Activated T-cell treated with anti-CD3 and anti-CD28 coated beads, Interleukin-2, amount 50 U/mL, for 4 hours (primary cell): ENCODE measurements at regions not wholly inside any gene's neighbourhood (a gene's known extent, or its start where the extent isn't known, plus 50 kb on each side); places are given as distances from the start of the nearest gene placed in this dataset.

ENCODE experiments used
- ATAC-seq, 2 donors: fragments of 200-7000 bp; cut with Tn5 transposase; one replicate each; pipeline ENCODE4 v1.10.0; 2021
- DNase-seq: peaks from one replicate; pipeline ENCODE4 v3.0.0-alpha.2; 2020
- H3K27me3 Mint-ChIP-seq: one replicate; pipeline ENCODE4 v1.8.0; 2021; ENCODE audit warnings: low read depth, mixed read lengths
- H3K36me3 Mint-ChIP-seq: one replicate; pipeline ENCODE4 v1.8.0; 2022; ENCODE audit warnings: mixed read lengths; ENCODE audit not compliant: insufficient read depth
- H3K4me1 Mint-ChIP-seq: one replicate; pipeline ENCODE4 v1.8.0; 2021; ENCODE audit warnings: low read depth, mixed read lengths
- H3K4me3 Mint-ChIP-seq: one replicate; pipeline ENCODE4 v1.8.0; 2021; ENCODE audit warnings: mild to moderate bottlenecking, moderate library complexity, mixed read lengths
- H3K9me3 Mint-ChIP-seq: one replicate; pipeline ENCODE4 v1.8.0; 2021; ENCODE audit warnings: mixed read lengths

DNA sequence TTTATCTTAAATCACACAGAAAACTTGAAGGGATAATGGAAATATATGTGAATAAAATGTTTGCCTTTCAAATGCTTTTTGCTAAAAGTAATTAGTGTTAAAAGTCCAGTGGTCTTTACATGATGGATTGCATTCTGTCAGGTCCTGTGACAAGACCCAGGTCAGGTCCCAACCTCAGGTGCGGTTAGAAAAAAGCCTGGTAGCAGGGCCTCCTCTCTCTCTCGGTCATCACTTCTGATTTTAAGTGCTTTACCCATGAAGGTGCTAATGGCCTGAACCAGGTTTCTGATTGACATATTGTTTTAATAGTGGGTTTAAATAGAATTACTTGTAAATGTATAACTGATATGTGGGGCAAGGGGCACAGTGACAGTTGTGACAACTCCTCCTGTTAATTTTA lies 736.3 kb downstream of the POM121L12 start:
- Mint-ChIP-seq H3K9me3 (peaks cover 28% of the 10 kb centered on the region), H3K27me3 (no peaks in the 10 kb centered on the region), H3K36me3 (no peaks in the 10 kb centered on the region), H3K4me3 (no peak overlapping the region), H3K4me1 (no peaks in the 10 kb centered on the region)
- ATAC-seq (no peak), DNase-seq (no peak)

DNA sequence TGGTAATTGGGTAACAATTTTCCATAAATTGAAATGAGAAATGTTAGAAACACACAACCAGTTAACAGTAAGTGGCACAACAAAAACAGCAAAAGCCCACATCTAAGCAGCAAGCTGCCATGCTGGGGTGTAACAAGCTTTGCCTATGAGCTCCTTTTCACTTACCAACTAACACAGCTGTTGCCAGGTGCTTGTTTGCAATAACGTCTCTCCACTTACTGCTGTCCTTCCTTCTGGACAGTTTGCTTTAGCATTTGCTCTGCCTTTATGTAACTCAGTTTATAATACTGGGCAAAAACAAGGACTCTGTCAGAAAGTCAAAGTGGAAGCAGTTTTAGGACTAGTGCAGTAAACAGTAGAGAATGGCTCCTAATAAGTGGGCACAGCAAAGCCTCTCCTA lies 740.9 kb downstream of the POM121L12 start:
- Mint-ChIP-seq H3K4me1 (no peaks in the 10 kb centered on the region), H3K4me3 (no peak overlapping the region), H3K27me3 (no peaks in the 10 kb centered on the region), H3K36me3 (no peaks in the 10 kb centered on the region), H3K9me3 (peaks cover 14% of the 10 kb centered on the region)
- no peak for DNase-seq
- ATAC-seq = no peak

- H3K9me3 Mint-ChIP-seq = peaks cover 9% of the 10 kb centered on the region
- no peaks in the 10 kb centered on the region for H3K4me1 Mint-ChIP-seq
- no peak for DNase-seq
- ATAC-seq = no peak
- H3K27me3 Mint-ChIP-seq = no peaks in the 10 kb centered on the region
- no peaks in the 10 kb centered on the region for H3K36me3 Mint-ChIP-seq
- no peak overlapping the region for H3K4me3 Mint-ChIP-seq
Measured at GRCh38 chr7:53789741-53790140, 752.4 kb upstream of the VSTM2A start.

GRCh38 chr7:53794816-53795215 lies 747.4 kb upstream of the VSTM2A start:
- Mint-ChIP-seq H3K9me3 (peaks cover 17% of the 10 kb centered on the region), H3K4me1 (no peaks in the 10 kb centered on the region), H3K4me3 (no peak overlapping the region), H3K27me3 (no peaks in the 10 kb centered on the region), H3K36me3 (no peaks in the 10 kb centered on the region)
- ATAC-seq = no peak
- DNase-seq = no peak

DNA sequence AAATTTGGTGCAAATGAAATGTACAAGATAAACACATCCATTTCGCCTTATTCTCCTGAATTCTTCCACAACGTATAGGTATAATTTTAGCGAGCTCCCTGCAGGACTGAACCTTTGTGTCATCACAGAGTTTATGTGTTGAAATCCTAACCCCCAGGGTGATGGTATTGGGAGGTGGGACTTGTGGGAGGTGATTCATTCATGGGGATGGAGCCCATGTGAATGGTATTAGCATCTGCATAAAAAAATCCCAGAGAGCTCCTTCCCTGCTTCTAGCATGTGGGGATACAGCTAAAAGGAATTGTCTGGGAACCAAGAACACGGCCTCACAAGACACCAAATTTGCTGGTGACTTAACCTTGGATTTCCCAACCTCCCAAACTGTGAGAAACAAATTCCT lies 741.4 kb upstream of the VSTM2A start:
- H3K4me1 Mint-ChIP-seq = no peaks in the 10 kb centered on the region
- DNase-seq = no peak
- no peaks in the 10 kb centered on the region for H3K36me3 Mint-ChIP-seq
- H3K4me3 Mint-ChIP-seq = no peak overlapping the region
- no peaks in the 10 kb centered on the region for H3K27me3 Mint-ChIP-seq
- peaks cover 13% of the 10 kb centered on the region for H3K9me3 Mint-ChIP-seq
- ATAC-seq = no peak

DNA sequence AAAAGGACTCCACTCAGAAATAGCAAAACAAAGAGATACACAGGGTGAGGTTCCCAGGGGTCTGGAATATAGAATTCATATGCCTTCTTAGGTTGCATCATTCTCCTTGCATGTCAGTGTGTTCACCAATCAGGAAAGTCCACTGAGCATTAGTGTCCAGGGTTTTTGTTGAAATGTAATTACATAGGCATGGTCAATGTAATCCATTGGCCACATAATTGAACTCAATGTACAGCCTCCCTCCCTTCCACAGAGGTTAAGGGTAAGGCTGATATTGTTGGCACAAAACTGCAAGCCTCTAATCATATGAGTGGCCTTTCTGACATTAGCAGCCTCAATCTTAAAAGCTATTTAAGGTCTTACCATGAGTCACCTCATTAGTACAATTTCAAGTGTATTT lies 736.1 kb upstream of the VSTM2A start:
- H3K4me3 Mint-ChIP-seq = no peak overlapping the region
- no peaks in the 10 kb centered on the region for H3K27me3 Mint-ChIP-seq
- peaks cover 9% of the 10 kb centered on the region for H3K9me3 Mint-ChIP-seq
- no peak for ATAC-seq
- DNase-seq = no peak
- no peaks in the 10 kb centered on the region for H3K36me3 Mint-ChIP-seq
- no peaks in the 10 kb centered on the region for H3K4me1 Mint-ChIP-seq

GRCh38 chr7:53811555-53812079 lies 730.6 kb upstream of the VSTM2A start:
- Mint-ChIP-seq H3K36me3 (no peaks in the 10 kb centered on the region), H3K27me3 (no peaks in the 10 kb centered on the region), H3K4me3 (no peak overlapping the region), H3K4me1 (no peaks in the 10 kb centered on the region), H3K9me3 (peaks cover 8% of the 10 kb centered on the region)
- no peak for DNase-seq
- peak in 1 of 2 donors; percentile 43 for ATAC-seq

GRCh38 chr7:53812135-53812534 lies 730.0 kb upstream of the VSTM2A start:
- Mint-ChIP-seq H3K4me1 (no peaks in the 10 kb centered on the region), H3K9me3 (peaks cover 12% of the 10 kb centered on the region), H3K36me3 (no peaks in the 10 kb centered on the region), H3K4me3 (no peak overlapping the region), H3K27me3 (no peaks in the 10 kb centered on the region)
- DNase-seq = no peak
- ATAC-seq = no peak

DNA sequence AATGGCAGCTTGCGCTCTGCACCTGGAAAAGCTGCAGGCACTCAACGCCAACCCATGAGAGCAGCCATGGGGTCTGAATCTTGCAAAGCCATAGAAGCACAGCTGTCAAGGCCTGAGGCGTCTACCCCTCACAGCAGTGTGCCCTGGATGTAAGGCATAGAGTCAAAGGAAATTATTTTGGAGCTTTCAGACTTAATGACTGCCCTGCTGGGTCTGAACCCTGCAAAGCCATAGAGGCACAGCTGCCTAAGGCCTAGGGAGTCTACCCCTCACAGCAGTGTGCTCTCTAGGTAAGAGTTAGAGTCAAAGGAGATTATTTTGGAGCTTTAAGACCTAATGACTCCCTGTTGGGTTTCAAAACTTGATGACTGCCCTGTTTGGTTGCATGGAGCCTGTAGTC lies 706.9 kb upstream of the VSTM2A start:
- Mint-ChIP-seq H3K36me3 (no peaks in the 10 kb centered on the region), H3K27me3 (no peaks in the 10 kb centered on the region), H3K4me3 (no peak overlapping the region), H3K4me1 (no peaks in the 10 kb centered on the region), H3K9me3 (peaks cover 14% of the 10 kb centered on the region)
- ATAC-seq = no peak
- no peak for DNase-seq

GRCh38 chr7:53877688-53878087 lies 664.5 kb upstream of the VSTM2A start:
- Mint-ChIP-seq H3K4me3 (no peak overlapping the region), H3K9me3 (peaks cover 29% of the 10 kb centered on the region), H3K4me1 (no peaks in the 10 kb centered on the region), H3K27me3 (no peaks in the 10 kb centered on the region), H3K36me3 (no peaks in the 10 kb centered on the region)
- ATAC-seq = no peak
- DNase-seq = no peak

DNA sequence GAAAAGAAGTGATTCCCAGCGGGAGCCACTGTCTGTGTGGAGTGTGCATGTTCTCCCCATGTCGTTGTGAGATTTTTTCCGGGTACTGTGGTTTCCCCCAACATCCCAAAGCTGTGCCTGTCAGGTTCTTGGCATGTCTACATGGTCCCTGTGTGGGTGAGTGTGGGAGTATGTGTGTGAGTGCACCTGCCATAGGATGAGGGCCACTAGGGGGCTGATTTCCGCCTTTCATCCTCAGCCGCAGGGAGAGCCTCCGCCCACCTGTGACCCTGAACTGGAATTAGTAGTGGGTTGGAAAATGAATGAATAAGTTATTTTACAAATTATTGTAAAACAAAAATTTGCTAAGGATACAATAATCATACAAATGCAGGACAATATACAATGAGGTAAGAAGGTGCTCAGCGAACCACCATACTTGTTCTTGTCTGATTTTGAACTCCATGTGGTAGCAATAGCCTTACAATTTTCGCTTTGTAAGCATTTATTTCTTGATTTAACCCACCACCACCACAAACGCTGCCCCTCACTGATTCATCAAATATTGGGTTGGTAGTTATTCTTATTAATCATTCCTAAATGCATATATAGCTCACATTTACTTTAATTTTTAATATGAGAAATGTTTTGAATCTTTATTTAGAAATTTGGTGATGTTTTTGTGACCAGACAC lies 641.2 kb upstream of the VSTM2A start:
- no peaks in the 10 kb centered on the region for H3K4me1 Mint-ChIP-seq
- H3K4me3 Mint-ChIP-seq = no peak overlapping the region
- H3K36me3 Mint-ChIP-seq = no peaks in the 10 kb centered on the region
- peaks cover 22% of the 10 kb centered on the region for H3K9me3 Mint-ChIP-seq
- ATAC-seq = no peak
- H3K27me3 Mint-ChIP-seq = no peaks in the 10 kb centered on the region
- no peak for DNase-seq

- H3K36me3 Mint-ChIP-seq = no peaks in the 10 kb centered on the region
- no peaks in the 10 kb centered on the region for H3K4me1 Mint-ChIP-seq
- H3K9me3 Mint-ChIP-seq = peaks cover 29% of the 10 kb centered on the region
- H3K27me3 Mint-ChIP-seq = no peaks in the 10 kb centered on the region
- H3K4me3 Mint-ChIP-seq = no peak overlapping the region
- no peak for DNase-seq
- no peak for ATAC-seq
Measured at GRCh38 chr7:53904355-53904754, 637.8 kb upstream of the VSTM2A start.

- peaks cover 28% of the 10 kb centered on the region for H3K9me3 Mint-ChIP-seq
Measured at GRCh38 chr7:53917637-53918036, 624.5 kb upstream of the VSTM2A start.

GRCh38 chr7:53920011-53920410 lies 622.2 kb upstream of the VSTM2A start:
- peaks cover 37% of the 10 kb centered on the region for H3K9me3 Mint-ChIP-seq
- no peak overlapping the region for H3K4me3 Mint-ChIP-seq
- no peak for ATAC-seq

More at GRCh38 chr7:53917637-53918036, 624.5 kb upstream of the VSTM2A start:
- Mint-ChIP-seq H3K27me3 (no peaks in the 10 kb centered on the region), H3K4me1 (no peaks in the 10 kb centered on the region), H3K36me3 (no peaks in the 10 kb centered on the region), H3K4me3 (no peak overlapping the region)
- DNase-seq (no peak), ATAC-seq (no peak)

GRCh38 chr7:53940483-53940882 lies 601.7 kb upstream of the VSTM2A start:
- DNase-seq = no peak
- no peaks in the 10 kb centered on the region for H3K27me3 Mint-ChIP-seq
- no peaks in the 10 kb centered on the region for H3K4me1 Mint-ChIP-seq
- no peak for ATAC-seq
- no peak overlapping the region for H3K4me3 Mint-ChIP-seq
- H3K36me3 Mint-ChIP-seq = no peaks in the 10 kb centered on the region
- H3K9me3 Mint-ChIP-seq = peaks cover 15% of the 10 kb centered on the region

More at GRCh38 chr7:53920011-53920410, 622.2 kb upstream of the VSTM2A start:
- Mint-ChIP-seq H3K36me3 (no peaks in the 10 kb centered on the region), H3K27me3 (no peaks in the 10 kb centered on the region), H3K4me1 (no peaks in the 10 kb centered on the region)
- no peak for DNase-seq
